ACC112 (cell line): ENCODE measurements at regions not wholly inside any gene's neighbourhood (a gene's known extent, or its start where the extent isn't known, plus 50 kb on each side); places are given as distances from the start of the nearest gene placed in this dataset.

Experiments
- H2AFZ ChIP-seq: fragments of 200-600 bp; sonication (generic); one replicate; pipeline ENCODE4 v1.6.0; 2017; ENCODE audit warnings: antibody characterized with exemption, low read length; ENCODE audit not compliant: unreplicated experiment
- H3K27ac ChIP-seq: fragments of 200-600 bp; sonication (generic); 2 replicates; pipeline ENCODE4 v1.5.1; 2014; ENCODE audit warnings: low read depth, mild to moderate bottlenecking, antibody characterized with exemption, low read length, moderate library complexity
- H3K27me3 ChIP-seq: fragments of 200-600 bp; sonication (generic); 2 replicates; pipeline ENCODE4 v1.6.1; 2014; ENCODE audit warnings: mild to moderate bottlenecking, antibody characterized with exemption, low read length, moderate library complexity, mixed read lengths; ENCODE audit not compliant: insufficient read depth
- H3K36me3 ChIP-seq: fragments of 200-600 bp; sonication (generic); 2 replicates; pipeline ENCODE4 v1.6.1; 2016; ENCODE audit warnings: mild to moderate bottlenecking, antibody characterized with exemption, low read length, moderate library complexity, mixed read lengths; ENCODE audit not compliant: insufficient read depth
- H3K4me1 ChIP-seq: fragments of 200-600 bp; sonication (generic); one replicate; pipeline ENCODE4 v1.6.1; 2016; ENCODE audit warnings: low read length, mixed read lengths; ENCODE audit not compliant: insufficient read depth, unreplicated experiment, control insufficient read depth
- H3K4me3 ChIP-seq: fragments of 200-600 bp; sonication (generic); 2 replicates; pipeline ENCODE4 v1.5.1; 2014; ENCODE audit warnings: mild to moderate bottlenecking, low read depth, low read length
- H3K79me2 ChIP-seq: fragments of 200-600 bp; sonication (generic); one replicate; pipeline ENCODE4 v1.6.0; 2016; ENCODE audit warnings: low read length; ENCODE audit not compliant: control insufficient read depth, unreplicated experiment, insufficient read depth

DNA sequence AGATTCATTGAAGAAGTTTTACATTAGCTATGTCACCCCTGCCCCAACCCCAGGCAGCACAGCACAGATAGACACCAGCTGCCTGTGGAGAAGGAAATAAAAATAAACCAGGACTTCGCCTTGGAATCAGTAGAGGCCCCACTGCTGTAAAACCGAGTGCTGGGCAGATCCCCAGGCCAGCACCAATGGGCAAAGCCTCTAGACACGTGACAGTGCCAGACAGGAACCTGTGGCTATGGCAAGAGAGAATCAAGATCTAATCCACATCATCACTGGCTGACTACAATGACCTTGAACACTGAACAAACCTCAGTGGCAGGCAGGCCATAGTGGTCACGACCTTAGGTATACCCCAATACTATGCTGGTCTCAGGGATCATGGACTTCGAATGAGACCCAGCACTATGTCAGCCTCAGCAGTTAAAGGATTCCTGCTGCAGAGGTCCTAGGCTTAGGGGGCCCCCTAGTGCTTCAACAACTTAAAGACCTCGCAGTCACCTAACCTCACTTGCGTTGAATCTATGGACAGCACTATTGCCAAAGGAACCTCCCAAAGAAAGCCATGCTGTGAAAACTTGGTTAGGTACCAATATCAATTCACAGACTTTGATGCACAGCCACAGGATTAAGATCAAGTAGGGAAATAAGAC, 2118.6 kb upstream of the C9orf72 start:
- Histone ChIP-seq H3K27ac (no peak overlapping the region), H3K79me2 (no peaks in the 10 kb centered on the region), H3K4me1 (no peaks in the 10 kb centered on the region), H3K4me3 (no peak overlapping the region), H3K36me3 (no peaks in the 10 kb centered on the region), H2AFZ (no peak overlapping the region), H3K27me3 (no peaks in the 10 kb centered on the region)

DNA sequence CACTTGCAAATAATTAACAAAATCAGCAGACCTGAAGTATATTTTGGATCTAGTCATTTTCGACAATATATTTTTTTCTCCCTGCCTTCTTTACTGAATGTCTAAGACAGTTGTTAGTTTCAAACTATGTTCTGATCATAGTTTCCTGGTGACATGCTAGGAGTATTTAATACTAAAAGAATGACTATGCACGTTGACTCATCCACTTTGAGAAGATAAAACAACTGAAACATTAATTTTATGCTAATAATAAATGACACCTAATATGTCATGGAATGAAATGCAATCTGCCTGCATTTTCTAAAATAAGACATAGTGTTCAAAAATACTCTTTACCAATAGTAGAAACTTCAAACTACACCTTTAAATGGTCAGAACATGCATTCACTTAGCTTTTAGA, 2123.7 kb upstream of the C9orf72 start:
- Histone ChIP-seq H3K4me1 (no peaks in the 10 kb centered on the region), H3K79me2 (no peaks in the 10 kb centered on the region), H3K27ac (peak overlapping the region; percentile 46; the same call in 1 of the 2 replicates), H3K27me3 (no peaks in the 10 kb centered on the region), H3K4me3 (no peak overlapping the region), H2AFZ (no peak overlapping the region), H3K36me3 (no peaks in the 10 kb centered on the region)

DNA sequence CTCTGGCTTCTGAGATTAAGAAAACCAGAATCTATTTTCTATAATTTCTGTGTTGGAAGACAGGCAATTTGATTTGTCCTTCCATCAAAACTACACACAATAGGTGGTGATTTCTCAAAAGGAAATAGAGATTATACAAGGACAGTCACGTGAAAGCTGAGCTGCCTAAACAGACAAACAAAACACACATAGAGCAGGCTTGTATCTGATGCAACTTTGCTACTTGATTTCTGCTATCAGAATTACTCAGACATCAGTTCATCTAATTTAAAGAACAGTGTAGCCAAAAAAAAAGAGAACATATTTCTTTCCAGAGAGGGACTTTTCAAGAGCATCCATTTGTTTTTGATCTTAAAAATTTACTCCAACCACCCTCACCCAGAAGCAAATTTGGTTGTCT, 2128.3 kb upstream of the C9orf72 start:
- no peak overlapping the region for H2AFZ ChIP-seq
- H3K4me3 ChIP-seq = no peak overlapping the region
- no peaks in the 10 kb centered on the region for H3K27me3 ChIP-seq
- no peak overlapping the region for H3K27ac ChIP-seq
- H3K79me2 ChIP-seq = no peaks in the 10 kb centered on the region
- no peaks in the 10 kb centered on the region for H3K36me3 ChIP-seq
- no peaks in the 10 kb centered on the region for H3K4me1 ChIP-seq

DNA sequence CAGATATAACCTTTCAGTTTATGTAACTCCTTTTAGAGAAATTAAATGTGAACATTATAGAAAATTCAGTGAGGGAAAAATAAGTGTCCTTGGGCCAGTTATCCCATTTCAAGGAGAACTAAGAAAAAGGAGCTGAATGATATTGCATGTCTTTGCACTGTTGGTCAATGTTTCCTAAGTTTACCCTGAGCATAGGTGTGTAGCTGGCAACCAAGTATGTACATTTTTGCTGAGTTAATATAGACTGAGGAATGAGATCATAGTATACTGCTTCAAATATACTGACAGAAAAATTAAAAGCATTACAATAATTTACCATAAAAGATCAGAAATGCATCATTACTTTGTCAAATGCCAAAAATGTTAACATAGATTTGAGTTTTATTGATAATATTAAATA, 2128.7 kb upstream of the C9orf72 start:
- H3K4me3 ChIP-seq = no peak overlapping the region
- H3K27ac ChIP-seq = no peak overlapping the region
- no peaks in the 10 kb centered on the region for H3K4me1 ChIP-seq
- no peak overlapping the region for H2AFZ ChIP-seq
- H3K27me3 ChIP-seq = no peaks in the 10 kb centered on the region
- no peaks in the 10 kb centered on the region for H3K36me3 ChIP-seq
- H3K79me2 ChIP-seq = no peaks in the 10 kb centered on the region

DNA sequence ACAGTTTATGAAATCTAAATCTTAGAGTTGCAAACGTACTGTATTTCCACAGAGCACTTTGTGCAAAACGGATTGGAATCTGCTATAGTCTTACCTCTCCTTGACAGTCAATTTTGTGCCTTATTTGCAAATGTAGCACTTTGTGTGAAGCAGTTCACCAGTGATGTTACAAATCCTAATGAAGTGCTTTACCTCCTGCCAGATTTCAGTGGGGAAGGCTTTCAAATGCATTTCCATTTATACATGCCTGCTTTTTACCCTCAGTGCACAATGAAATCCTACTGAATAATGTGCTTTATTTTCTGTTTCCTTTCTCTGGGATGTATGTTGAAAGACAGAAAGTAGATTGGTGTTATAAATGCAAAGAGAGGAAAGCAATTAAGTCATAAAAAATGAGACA, 2141.6 kb upstream of the C9orf72 start:
- Histone ChIP-seq H2AFZ (no peak overlapping the region), H3K27ac (no peak overlapping the region), H3K36me3 (no peaks in the 10 kb centered on the region), H3K4me1 (no peaks in the 10 kb centered on the region), H3K27me3 (no peaks in the 10 kb centered on the region), H3K4me3 (no peak overlapping the region), H3K79me2 (no peaks in the 10 kb centered on the region)

DNA sequence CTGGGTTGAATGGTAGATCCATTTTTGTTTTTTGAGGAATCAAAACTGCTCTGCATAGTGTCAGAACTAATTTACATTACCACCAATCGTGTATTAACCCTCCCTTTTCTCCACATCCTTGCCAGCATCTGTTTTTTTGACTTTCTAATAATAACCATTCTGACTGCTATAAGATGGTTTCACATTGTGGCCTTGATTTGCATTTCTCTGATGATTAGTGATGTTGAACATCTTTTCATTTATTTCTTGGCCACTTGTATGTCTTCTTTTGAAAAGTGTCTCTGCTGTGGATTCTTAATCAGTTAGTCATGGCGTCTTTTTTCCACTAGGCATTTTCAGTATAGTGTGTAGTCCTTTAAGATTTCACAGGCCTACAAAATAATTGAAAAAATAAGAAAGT, 2144.3 kb upstream of the C9orf72 start:
- H3K36me3 ChIP-seq = no peaks in the 10 kb centered on the region
- no peak overlapping the region for H3K4me3 ChIP-seq
- no peak overlapping the region for H2AFZ ChIP-seq
- no peaks in the 10 kb centered on the region for H3K4me1 ChIP-seq
- no peak overlapping the region for H3K27ac ChIP-seq
- H3K27me3 ChIP-seq = no peaks in the 10 kb centered on the region
- no peaks in the 10 kb centered on the region for H3K79me2 ChIP-seq

DNA sequence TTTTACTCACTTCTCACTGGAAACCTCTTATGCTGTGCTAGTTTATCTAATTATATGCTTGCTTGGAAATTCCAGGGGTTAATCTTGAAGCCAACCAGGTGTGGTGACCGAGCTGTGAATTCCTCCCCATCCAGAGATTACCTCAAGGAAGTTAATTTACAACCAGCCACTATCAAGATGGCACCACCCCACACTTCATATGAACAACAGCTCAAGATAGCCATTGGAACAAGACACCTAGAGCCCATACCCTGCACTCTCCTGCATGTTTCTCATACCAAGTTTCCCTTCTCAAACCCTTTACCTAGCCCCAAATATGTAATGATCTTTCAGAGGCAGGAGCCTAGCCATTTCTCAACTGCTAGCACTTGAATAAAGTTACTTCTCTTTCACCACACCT, 2156.9 kb upstream of the C9orf72 start:
- no peaks in the 10 kb centered on the region for H3K79me2 ChIP-seq
- H3K4me1 ChIP-seq = no peaks in the 10 kb centered on the region
- H3K36me3 ChIP-seq = no peaks in the 10 kb centered on the region
- no peak overlapping the region for H2AFZ ChIP-seq
- no peak overlapping the region for H3K27ac ChIP-seq
- no peaks in the 10 kb centered on the region for H3K27me3 ChIP-seq
- H3K4me3 ChIP-seq = no peak overlapping the region

DNA sequence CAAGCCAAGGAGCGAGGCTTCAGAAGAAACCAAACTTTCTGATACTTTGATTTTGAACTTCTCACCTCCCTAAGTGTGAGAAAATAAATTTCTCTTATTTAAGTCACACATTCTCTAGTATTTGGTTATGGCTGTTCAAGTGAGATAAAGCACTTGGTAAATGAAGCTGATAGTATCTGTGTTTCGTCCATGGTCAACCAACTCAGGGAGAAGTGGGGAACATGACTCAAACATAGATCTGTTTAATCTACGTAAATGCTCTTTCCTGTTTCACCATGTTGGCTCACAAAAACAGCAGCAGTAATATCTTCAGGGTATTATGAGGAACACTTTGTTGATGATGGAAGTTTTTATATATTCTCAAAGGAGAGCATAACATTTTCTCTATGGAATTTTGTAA, 2167.2 kb upstream of the C9orf72 start:
- Histone ChIP-seq H3K27me3 (no peaks in the 10 kb centered on the region), H3K27ac (no peak overlapping the region)

DNA sequence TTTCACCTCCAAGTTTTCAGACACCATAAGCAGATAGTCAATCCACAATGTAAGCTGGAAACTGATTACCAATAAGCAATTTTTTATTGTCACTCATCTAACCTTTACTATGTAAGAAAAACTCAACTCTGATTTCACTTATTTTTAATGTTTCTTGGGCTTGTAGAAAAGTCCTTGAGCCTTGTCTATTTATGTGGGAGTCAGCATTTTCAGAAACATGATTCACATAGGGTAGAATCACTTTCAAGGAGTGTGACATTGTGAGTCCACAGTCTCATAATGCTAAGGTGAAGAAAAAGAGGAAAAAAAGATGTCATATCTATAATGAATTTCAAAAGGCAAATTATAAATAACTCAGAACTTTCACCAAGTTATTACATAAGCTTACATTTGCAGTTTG, 2167.9 kb upstream of the C9orf72 start:
- no peak overlapping the region for H3K4me3 ChIP-seq
- H2AFZ ChIP-seq = no peak overlapping the region
- H3K27ac ChIP-seq = no peak overlapping the region
- no peaks in the 10 kb centered on the region for H3K79me2 ChIP-seq
- no peaks in the 10 kb centered on the region for H3K36me3 ChIP-seq
- H3K4me1 ChIP-seq = no peaks in the 10 kb centered on the region
- H3K27me3 ChIP-seq = no peaks in the 10 kb centered on the region

More for the DNA sequence above, 2167.2 kb upstream of the C9orf72 start:
- no peak overlapping the region for H2AFZ ChIP-seq
- no peak overlapping the region for H3K4me3 ChIP-seq
- H3K36me3 ChIP-seq = no peaks in the 10 kb centered on the region
- H3K4me1 ChIP-seq = no peaks in the 10 kb centered on the region
- H3K79me2 ChIP-seq = no peaks in the 10 kb centered on the region

DNA sequence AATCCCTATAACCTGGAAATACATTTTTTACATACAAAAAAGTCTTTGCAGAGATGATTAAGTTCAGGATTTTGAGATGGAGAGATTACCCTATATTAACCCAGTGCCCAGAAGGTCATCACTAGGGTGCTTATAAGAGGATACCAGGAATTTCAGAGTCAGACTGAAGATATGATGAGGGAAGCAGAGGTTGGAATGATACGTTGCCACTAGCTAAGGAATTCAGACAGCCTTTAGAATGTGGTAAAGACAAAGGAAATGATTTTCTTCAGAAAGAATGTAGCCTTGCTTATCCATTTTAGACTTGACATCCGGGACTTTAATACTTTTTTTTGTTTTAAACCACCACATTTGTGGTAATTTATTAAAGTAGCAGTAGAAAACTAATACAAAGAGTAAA, 2176.8 kb upstream of the C9orf72 start:
- no peak overlapping the region for H3K27ac ChIP-seq
- no peaks in the 10 kb centered on the region for H3K36me3 ChIP-seq
- H3K79me2 ChIP-seq = no peaks in the 10 kb centered on the region
- no peak overlapping the region for H2AFZ ChIP-seq
- no peaks in the 10 kb centered on the region for H3K4me1 ChIP-seq
- H3K4me3 ChIP-seq = no peak overlapping the region
- no peaks in the 10 kb centered on the region for H3K27me3 ChIP-seq

DNA sequence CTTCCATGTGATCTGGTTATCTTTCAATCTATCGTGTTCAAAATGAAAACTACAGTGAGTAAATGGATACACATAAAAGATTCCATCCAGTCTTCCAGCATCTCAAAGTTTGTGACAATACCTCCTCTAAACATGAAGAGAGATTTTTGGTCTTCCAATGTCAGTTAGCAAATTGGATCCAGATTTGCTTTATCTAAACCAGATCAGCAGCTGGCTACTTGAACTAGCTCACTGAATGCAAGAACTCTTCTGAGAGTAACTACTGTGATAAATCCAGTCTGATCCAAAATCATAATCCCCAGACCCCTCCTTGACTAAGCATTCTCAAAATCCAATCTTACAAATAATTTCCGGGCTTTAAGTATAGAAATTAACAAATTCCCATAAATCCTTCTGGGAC, 2177.9 kb upstream of the C9orf72 start:
- H3K79me2 ChIP-seq = no peaks in the 10 kb centered on the region
- H3K4me3 ChIP-seq = no peak overlapping the region
- H3K4me1 ChIP-seq = no peaks in the 10 kb centered on the region
- H3K36me3 ChIP-seq = no peaks in the 10 kb centered on the region
- H3K27me3 ChIP-seq = no peaks in the 10 kb centered on the region
- no peak overlapping the region for H2AFZ ChIP-seq
- H3K27ac ChIP-seq = no peak overlapping the region
